Neuronal stem cell (in vitro differentiated cells): ENCODE measurements at regions not wholly inside any gene's neighbourhood (a gene's known extent, or its start where the extent isn't known, plus 50 kb on each side); places are given as distances from the start of the nearest gene placed in this dataset.

ENCODE experiments used
- DNase-seq: peaks from one replicate; pipeline ENCODE4 v3.0.0-alpha.2; 2013; ENCODE audit warnings: low spot score
- H2AFZ ChIP-seq: one replicate; pipeline ENCODE4 v1.6.1; 2013; ENCODE audit warnings: mild to moderate bottlenecking, low read length, inconsistent platforms
- H2AK5ac ChIP-seq: 2 replicates; pipeline ENCODE4 v1.6.1; 2013; ENCODE audit warnings: low read depth, mild to moderate bottlenecking, inconsistent platforms, low read length, moderate library complexity, mixed read lengths
- H2BK120ac ChIP-seq: 2 replicates; pipeline ENCODE4 v1.6.1; 2013; ENCODE audit warnings: low read depth, mild to moderate bottlenecking, inconsistent platforms, low read length, moderate library complexity, mixed read lengths
- H2BK12ac ChIP-seq: one replicate; pipeline ENCODE4 v1.6.1; 2013; ENCODE audit warnings: low read length, inconsistent platforms
- H2BK15ac ChIP-seq: 2 replicates; pipeline ENCODE4 v1.6.1; 2013; ENCODE audit warnings: mild to moderate bottlenecking, low read length, inconsistent platforms, mixed read lengths
- H2BK5ac ChIP-seq: one replicate; pipeline ENCODE4 v1.6.1; 2013; ENCODE audit warnings: inconsistent platforms, mild to moderate bottlenecking, low read length, moderate library complexity
- H3K14ac ChIP-seq: one replicate; pipeline ENCODE4 v1.6.1; 2013; ENCODE audit warnings: low read length, inconsistent platforms
- H3K18ac ChIP-seq: 2 replicates; pipeline ENCODE4 v1.6.1; 2013; ENCODE audit warnings: low read length, inconsistent platforms
- H3K23ac ChIP-seq: 2 replicates; pipeline ENCODE4 v1.6.1; 2013; ENCODE audit warnings: low read depth, mild to moderate bottlenecking, mixed read lengths, low read length, inconsistent platforms; ENCODE audit not compliant: poor library complexity
- H3K27ac ChIP-seq: replicated peaks from 3 replicates; pipeline ENCODE4 v1.5.1; 2013; ENCODE audit warnings: low read length, inconsistent platforms
- H3K27me3 ChIP-seq, 3 experiments: 2 replicates each; pipeline ENCODE4 v1.6.1; 2013; ENCODE audit warnings: low read length in 3 of 3, mild to moderate bottlenecking in 2 of 3, inconsistent platforms in 1 of 3, low read depth in 1 of 3, mixed read lengths in 1 of 3, moderate library complexity in 1 of 3; ENCODE audit not compliant: control insufficient read depth in 3 of 3, insufficient read depth in 3 of 3
- H3K36me3 ChIP-seq, 2 donors: replicated peaks in 1 of 2; 2 replicates each; pipeline ENCODE4 v1.6.1; 2013; ENCODE audit warnings: low read length in 2 of 2; ENCODE audit not compliant: control insufficient read depth in 2 of 2, insufficient read depth in 2 of 2
- H3K4ac ChIP-seq: 2 replicates; pipeline ENCODE4 v1.6.1; 2013; ENCODE audit warnings: inconsistent platforms, mild to moderate bottlenecking, low read length, moderate library complexity
- H3K4me1 ChIP-seq, 2 donors: 1 replicate in 1 of 2; 2 replicates in 1 of 2; pipeline ENCODE4 v1.6.1; 2013; ENCODE audit warnings: low read length in 2 of 2, low read depth in 1 of 2; ENCODE audit not compliant: control insufficient read depth in 2 of 2, insufficient read depth in 1 of 2
- H3K4me2 ChIP-seq: one replicate; pipeline ENCODE4 v1.6.1; 2013; ENCODE audit warnings: mild to moderate bottlenecking, low read length, inconsistent platforms; ENCODE audit not compliant: insufficient read depth, poor library complexity, severe bottlenecking
- H3K4me3 ChIP-seq, 2 donors: 2 replicates each; pipeline ENCODE4 v1.5.1; 2013; ENCODE audit warnings: low read length in 2 of 2, mild to moderate bottlenecking in 2 of 2, inconsistent platforms in 1 of 2, moderate library complexity in 1 of 2
- H3K79me1 ChIP-seq: one replicate; pipeline ENCODE4 v1.6.1; 2013; ENCODE audit warnings: low read depth, mild to moderate bottlenecking, inconsistent platforms, low read length, moderate library complexity
- H3K9ac ChIP-seq: one replicate; pipeline ENCODE4 v1.6.1; 2013; ENCODE audit warnings: mild to moderate bottlenecking, low read depth, low read length, inconsistent platforms; ENCODE audit not compliant: poor library complexity
- H3K9me3 ChIP-seq, 2 donors: replicated peaks in 1 of 2; 2 replicates each; pipeline versions ENCODE3 to v1.6.1; 2013; ENCODE audit warnings: low read length in 2 of 2, mild to moderate bottlenecking in 2 of 2, inconsistent platforms in 1 of 2, low read depth in 1 of 2, mixed read lengths in 1 of 2, moderate library complexity in 1 of 2; ENCODE audit not compliant: control insufficient read depth in 2 of 2, insufficient read depth in 1 of 2
- H4K8ac ChIP-seq: one replicate; pipeline ENCODE4 v1.6.1; 2013; ENCODE audit warnings: low read depth, mild to moderate bottlenecking, inconsistent platforms, low read length, moderate library complexity
- H4K91ac ChIP-seq: one replicate; pipeline ENCODE4 v1.6.1; 2013; ENCODE audit warnings: low read length, low read depth, mild to moderate bottlenecking, inconsistent platforms; ENCODE audit not compliant: poor library complexity
- WGBS, 2 donors: extraction: QIAGEN DNeasy Blood & Tissue Kit; methylation state at CpG; one replicate each; pipeline ENCODE4 v1.1.7; 2013; ENCODE audit warnings: missing lambda C conversion rate in 2 of 2, mixed read lengths in 1 of 2; ENCODE audit not compliant: insufficient read length in 2 of 2, insufficient replicate concordance in 1 of 2; ENCODE audit errors: extremely low coverage in 2 of 2; 5-methylcytosine and 5-hydroxymethylcytosine counted together

GRCh38 chr3:82607391-82607790 lies 845.9 kb upstream of the GBE1 start:
- H4K8ac ChIP-seq = no peak overlapping the region
- no peak overlapping the region for H2BK120ac ChIP-seq
- no peak overlapping the region for H2BK15ac ChIP-seq
- H3K9me3 ChIP-seq = no peaks in the 10 kb centered on the region
- no peak overlapping the region for H3K14ac ChIP-seq
- no peak overlapping the region for H3K4me2 ChIP-seq
- H3K23ac ChIP-seq = no peak overlapping the region
- no peak overlapping the region for H3K27ac ChIP-seq
- H3K36me3 ChIP-seq = no peaks in the 10 kb centered on the region
- no peak overlapping the region for H3K9ac ChIP-seq
- H2BK12ac ChIP-seq = no peak overlapping the region
- no peaks in the 10 kb centered on the region for H3K79me1 ChIP-seq
- H3K18ac ChIP-seq = no peak overlapping the region
- H3K27me3 ChIP-seq = no peaks in the 10 kb centered on the region
- H4K91ac ChIP-seq = no peak overlapping the region
- H2AK5ac ChIP-seq = no peak overlapping the region
- no CpG with 5 or more reads among the region's 1 CpG for WGBS, 2 donors
- no peaks in the 10 kb centered on the region for H3K4me1 ChIP-seq
- H3K4ac ChIP-seq = no peak overlapping the region
- H3K4me3 ChIP-seq = no peak overlapping the region
- no peak overlapping the region for H2AFZ ChIP-seq
- no peak for DNase-seq
- H2BK5ac ChIP-seq = no peak overlapping the region

DNA sequence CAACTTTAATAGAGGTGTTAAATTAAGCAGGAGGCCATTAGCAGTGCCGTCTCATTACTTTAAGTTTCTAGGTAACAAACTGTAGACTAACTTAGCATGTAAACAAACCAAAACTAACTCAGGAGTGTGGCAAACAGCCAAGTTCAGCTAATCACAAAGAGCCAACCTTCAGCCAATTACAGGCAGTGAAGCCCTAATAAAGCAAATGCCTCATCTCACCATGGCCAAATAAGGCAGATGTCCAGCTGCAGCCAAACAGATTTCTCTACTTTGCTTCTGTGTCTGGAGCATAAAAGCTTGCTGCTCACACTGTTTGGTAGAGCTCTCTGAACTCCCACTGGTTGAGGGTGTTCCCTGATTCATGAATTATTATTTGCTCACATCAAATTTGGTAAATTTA lies 835.4 kb upstream of the GBE1 start:
- no peak overlapping the region for H2AFZ ChIP-seq
- no peak overlapping the region for H3K14ac ChIP-seq
- H3K9me3 ChIP-seq = peaks cover 0 to 6% of the 10 kb centered on the region in 2 donors
- WGBS, 2 donors = no CpG with 5 or more reads among the region's 1 CpG
- no peaks in the 10 kb centered on the region for H3K4me1 ChIP-seq
- no peak overlapping the region for H4K91ac ChIP-seq
- no peak overlapping the region for H3K4me3 ChIP-seq
- no peak overlapping the region for H4K8ac ChIP-seq
- H3K9ac ChIP-seq = no peak overlapping the region
- no peak overlapping the region for H2BK12ac ChIP-seq
- H3K36me3 ChIP-seq = no peaks in the 10 kb centered on the region
- H3K23ac ChIP-seq = no peak overlapping the region
- H2BK15ac ChIP-seq = no peak overlapping the region
- no peaks in the 10 kb centered on the region for H3K27me3 ChIP-seq
- H3K4ac ChIP-seq = no peak overlapping the region
- H3K79me1 ChIP-seq = no peaks in the 10 kb centered on the region
- H3K27ac ChIP-seq = no peak overlapping the region
- H2AK5ac ChIP-seq = no peak overlapping the region
- no peak overlapping the region for H3K18ac ChIP-seq
- no peak for DNase-seq
- H2BK120ac ChIP-seq = no peak overlapping the region
- H2BK5ac ChIP-seq = no peak overlapping the region
- H3K4me2 ChIP-seq = no peak overlapping the region

- no CpG with 5 or more reads among the region's 2 CpGs for WGBS, 2 donors
- H3K9ac ChIP-seq = no peak overlapping the region
- no peak overlapping the region for H2AFZ ChIP-seq
- no peak overlapping the region for H3K18ac ChIP-seq
- H3K9me3 ChIP-seq = peaks cover 0 to 6% of the 10 kb centered on the region in 2 donors
- H2BK12ac ChIP-seq = no peak overlapping the region
- DNase-seq = no peak
- H2BK15ac ChIP-seq = no peak overlapping the region
- H3K27ac ChIP-seq = no peak overlapping the region
- no peaks in the 10 kb centered on the region for H3K79me1 ChIP-seq
- H4K8ac ChIP-seq = no peak overlapping the region
- H2AK5ac ChIP-seq = no peak overlapping the region
- H3K4me2 ChIP-seq = no peak overlapping the region
- no peak overlapping the region for H3K4me3 ChIP-seq
- H3K27me3 ChIP-seq = no peaks in the 10 kb centered on the region
- H3K36me3 ChIP-seq = no peaks in the 10 kb centered on the region
- no peak overlapping the region for H2BK120ac ChIP-seq
- H3K23ac ChIP-seq = no peak overlapping the region
- no peak overlapping the region for H3K14ac ChIP-seq
- no peak overlapping the region for H3K4ac ChIP-seq
- H3K4me1 ChIP-seq = no peaks in the 10 kb centered on the region
- H4K91ac ChIP-seq = no peak overlapping the region
- H2BK5ac ChIP-seq = no peak overlapping the region
Observed at GRCh38 chr3:82595530-82595929, 834.1 kb upstream of the GBE1 start.

DNA sequence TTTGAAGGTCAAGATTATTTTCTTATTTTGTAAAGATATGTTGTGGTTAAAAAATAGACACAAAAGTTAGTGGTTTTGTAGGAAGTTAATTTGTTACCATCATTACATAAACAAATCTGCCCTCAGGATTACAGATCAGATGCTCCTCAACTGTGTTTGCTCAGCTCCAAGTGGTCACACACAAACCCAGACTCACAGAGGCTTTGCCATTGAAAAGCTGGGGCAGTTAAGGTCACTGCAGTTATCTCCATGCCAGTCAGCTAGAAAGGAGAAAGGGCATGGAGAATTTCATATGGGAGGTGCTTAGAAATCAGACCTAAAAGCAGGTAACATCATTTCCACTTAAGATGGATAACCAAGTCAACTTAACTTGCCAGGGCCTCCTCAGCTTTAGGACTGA lies 825.7 kb upstream of the GBE1 start:
- no peak for DNase-seq
- H2BK5ac ChIP-seq = no peak overlapping the region
- H2AFZ ChIP-seq = no peak overlapping the region

More for the DNA sequence above, 825.7 kb upstream of the GBE1 start:
- Histone ChIP-seq H3K4ac (no peak overlapping the region), H2BK120ac (no peak overlapping the region), H2AK5ac (no peak overlapping the region), H3K9me3 (no peaks in the 10 kb centered on the region), H3K4me1 (no peaks in the 10 kb centered on the region), H3K79me1 (no peaks in the 10 kb centered on the region), H2BK12ac (no peak overlapping the region), H3K27ac (no peak overlapping the region), H3K14ac (no peak overlapping the region), H2BK15ac (no peak overlapping the region), H3K27me3 (no peaks in the 10 kb centered on the region), H3K23ac (no peak overlapping the region), H4K8ac (no peak overlapping the region), H3K4me3 (no peak overlapping the region), H3K18ac (no peak overlapping the region), H3K9ac (no peak overlapping the region), H3K36me3 (no peaks in the 10 kb centered on the region), H3K4me2 (no peak overlapping the region), H4K91ac (no peak overlapping the region)
